ENCODE measurements at regions not wholly inside any gene's neighbourhood (a gene's known extent, or its start where the extent isn't known, plus 50 kb on each side); places are given as distances from the start of the nearest gene placed in this dataset.

GRCh38 chr9:80305136-80305535 is 733.4 kb downstream of the TLE4 start:
- Histone ChIP-seq H3K79me2 (no peaks in the 10 kb centered on the region), H3K36me3 (replicated peaks; ENCODE audit: insufficient read depth, low read depth) (no peaks in the 10 kb centered on the region), H3K27me3 (no peaks in the 10 kb centered on the region), H4K20me1 (ENCODE audit: insufficient read depth, poor library complexity, severe bottlenecking) (no peaks in the 10 kb centered on the region), H3K9me2 (replicated peaks; ENCODE audit: insufficient read depth) (no peaks in the 10 kb centered on the region), H2AFZ (no peak overlapping the region), H3K27ac (no peak overlapping the region), H3K9me3 (ENCODE audit: low read depth) (no peaks in the 10 kb centered on the region), H3K4me2 (no peak overlapping the region), H3K4me1 (ENCODE audit: insufficient read depth) (no peaks in the 10 kb centered on the region), H3K4me3 (no peak overlapping the region)
- DNase-seq (ENCODE audit: low spot score): no peak
- WGBS (ENCODE audit: low lambda C conversion rate, missing lambda C conversion rate): 88% methylated on average over 1 of the region's 1 CpG
- no peak for TF ChIP-seq EZH2 (IDR thresholded peaks at IDR 0.05; ENCODE audit: borderline replicate concordance)
- TF ChIP-seq EZH2phosphoT487 (IDR thresholded peaks at IDR 0.05; ENCODE audit: low read depth, severe bottlenecking, unreplicated experiment): no peak
- TF ChIP-seq, protein P1, sequence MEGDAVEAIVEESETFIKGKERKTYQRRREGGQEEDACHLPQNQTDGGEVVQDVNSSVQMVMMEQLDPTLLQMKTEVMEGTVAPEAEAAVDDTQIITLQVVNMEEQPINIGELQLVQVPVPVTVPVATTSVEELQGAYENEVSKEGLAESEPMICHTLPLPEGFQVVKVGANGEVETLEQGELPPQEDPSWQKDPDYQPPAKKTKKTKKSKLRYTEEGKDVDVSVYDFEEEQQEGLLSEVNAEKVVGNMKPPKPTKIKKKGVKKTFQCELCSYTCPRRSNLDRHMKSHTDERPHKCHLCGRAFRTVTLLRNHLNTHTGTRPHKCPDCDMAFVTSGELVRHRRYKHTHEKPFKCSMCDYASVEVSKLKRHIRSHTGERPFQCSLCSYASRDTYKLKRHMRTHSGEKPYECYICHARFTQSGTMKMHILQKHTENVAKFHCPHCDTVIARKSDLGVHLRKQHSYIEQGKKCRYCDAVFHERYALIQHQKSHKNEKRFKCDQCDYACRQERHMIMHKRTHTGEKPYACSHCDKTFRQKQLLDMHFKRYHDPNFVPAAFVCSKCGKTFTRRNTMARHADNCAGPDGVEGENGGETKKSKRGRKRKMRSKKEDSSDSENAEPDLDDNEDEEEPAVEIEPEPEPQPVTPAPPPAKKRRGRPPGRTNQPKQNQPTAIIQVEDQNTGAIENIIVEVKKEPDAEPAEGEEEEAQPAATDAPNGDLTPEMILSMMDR (IDR thresholded peaks at IDR 0.05; ENCODE audit: poor library complexity): no peak

- Histone ChIP-seq H3K9me3 (ENCODE audit: low read depth) (no peaks in the 10 kb centered on the region), H3K79me2 (no peaks in the 10 kb centered on the region), H3K9me2 (replicated peaks; ENCODE audit: insufficient read depth) (no peaks in the 10 kb centered on the region), H3K4me2 (no peak overlapping the region), H3K27me3 (no peaks in the 10 kb centered on the region), H4K20me1 (ENCODE audit: insufficient read depth, poor library complexity, severe bottlenecking) (no peaks in the 10 kb centered on the region), H3K27ac (no peak overlapping the region), H3K36me3 (replicated peaks; ENCODE audit: insufficient read depth, low read depth) (no peaks in the 10 kb centered on the region), H2AFZ (no peak overlapping the region), H3K4me1 (ENCODE audit: insufficient read depth) (no peaks in the 10 kb centered on the region), H3K4me3 (no peak overlapping the region)
- no peak for TF ChIP-seq EZH2phosphoT487 (IDR thresholded peaks at IDR 0.05; ENCODE audit: low read depth, severe bottlenecking, unreplicated experiment)
- TF ChIP-seq, protein P1 (IDR thresholded peaks at IDR 0.05; ENCODE audit: poor library complexity): no peak
- WGBS (ENCODE audit: low lambda C conversion rate, missing lambda C conversion rate): 96% methylated on average over 1 of the region's 1 CpG
- DNase-seq (ENCODE audit: low spot score): no peak
These were observed 723.2 kb downstream of the TLE4 start for GRCh38 chr9:80294955-80295354.

DNA sequence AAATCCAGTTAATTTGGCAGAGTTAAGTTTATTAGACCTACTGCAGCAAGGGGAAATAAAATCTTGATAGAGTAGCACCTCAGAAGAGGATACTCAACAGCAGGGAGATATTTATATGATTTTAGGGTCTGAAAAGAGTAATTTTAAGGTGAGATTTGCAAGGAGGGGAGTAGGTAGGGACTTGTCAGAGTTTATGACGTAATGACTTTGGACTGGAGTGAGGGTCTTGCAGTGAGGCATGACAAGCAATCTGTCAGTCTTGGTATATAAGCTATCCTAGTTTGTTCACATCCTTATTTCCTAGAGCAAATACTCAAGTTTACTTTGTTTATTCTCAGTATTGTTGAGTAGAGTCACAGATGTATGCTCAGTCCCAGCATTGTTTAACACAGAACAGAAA is 722.6 kb downstream of the TLE4 start:
- DNase-seq (ENCODE audit: low spot score): no peak
- 94% methylated on average over 1 of the region's 1 CpG for WGBS (ENCODE audit: low lambda C conversion rate, missing lambda C conversion rate)

More for the DNA sequence above, 722.6 kb downstream of the TLE4 start:
- Histone ChIP-seq H3K9me3 (ENCODE audit: low read depth) (no peaks in the 10 kb centered on the region), H4K20me1 (ENCODE audit: insufficient read depth, poor library complexity, severe bottlenecking) (no peaks in the 10 kb centered on the region), H3K9me2 (replicated peaks; ENCODE audit: insufficient read depth) (no peaks in the 10 kb centered on the region), H3K27ac (no peak overlapping the region), H3K36me3 (replicated peaks; ENCODE audit: insufficient read depth, low read depth) (no peaks in the 10 kb centered on the region), H3K4me3 (no peak overlapping the region), H2AFZ (no peak overlapping the region), H3K79me2 (no peaks in the 10 kb centered on the region), H3K4me1 (ENCODE audit: insufficient read depth) (no peaks in the 10 kb centered on the region), H3K4me2 (no peak overlapping the region), H3K27me3 (no peaks in the 10 kb centered on the region)
- no peak for TF ChIP-seq EZH2 (IDR thresholded peaks at IDR 0.05; ENCODE audit: borderline replicate concordance)
- no peak for TF ChIP-seq EZH2phosphoT487 (IDR thresholded peaks at IDR 0.05; ENCODE audit: low read depth, severe bottlenecking, unreplicated experiment)
- TF ChIP-seq, protein P1 (IDR thresholded peaks at IDR 0.05; ENCODE audit: poor library complexity): no peak

All from hepatocyte (in vitro differentiated cells).